ENCODE measurements at regions not wholly inside any gene's neighbourhood (a gene's known extent, or its start where the extent isn't known, plus 50 kb on each side); places are given as distances from the start of the nearest gene placed in this dataset.

DNA sequence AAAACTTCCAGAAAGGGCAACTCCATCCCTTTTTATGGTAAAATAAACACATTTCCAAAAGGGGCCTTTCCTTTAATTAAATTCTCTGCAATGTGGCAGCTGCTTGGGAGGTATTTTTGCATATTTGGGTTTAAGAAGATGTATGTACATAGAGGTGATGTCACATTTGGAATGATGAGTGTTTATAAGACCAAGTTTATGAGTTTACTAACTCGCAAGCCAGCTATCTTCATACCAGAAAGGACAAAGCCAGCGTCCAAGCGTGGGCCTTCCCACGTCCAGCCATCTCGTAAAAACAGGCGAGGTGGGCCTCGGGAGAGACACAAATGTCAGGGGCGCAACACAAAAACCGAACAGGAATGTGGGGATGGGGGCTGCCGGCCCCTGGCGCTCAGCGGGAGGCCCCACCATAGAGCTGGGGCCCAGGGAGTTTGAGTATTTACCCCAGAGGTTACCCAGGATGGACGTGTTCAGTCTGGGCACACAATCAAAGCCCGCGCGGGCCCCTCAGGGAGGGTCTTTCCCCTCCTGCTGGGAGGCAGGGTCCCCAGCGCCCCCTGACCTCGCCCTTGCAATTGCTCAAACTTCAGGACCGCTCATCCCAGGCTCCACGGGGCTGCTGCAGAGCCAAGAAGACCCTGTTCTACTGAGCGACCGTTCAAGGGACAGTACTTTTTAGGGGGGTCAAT lies 137.3 kb downstream of the TWIST2 start:
- no peak for DNase-seq

DNA sequence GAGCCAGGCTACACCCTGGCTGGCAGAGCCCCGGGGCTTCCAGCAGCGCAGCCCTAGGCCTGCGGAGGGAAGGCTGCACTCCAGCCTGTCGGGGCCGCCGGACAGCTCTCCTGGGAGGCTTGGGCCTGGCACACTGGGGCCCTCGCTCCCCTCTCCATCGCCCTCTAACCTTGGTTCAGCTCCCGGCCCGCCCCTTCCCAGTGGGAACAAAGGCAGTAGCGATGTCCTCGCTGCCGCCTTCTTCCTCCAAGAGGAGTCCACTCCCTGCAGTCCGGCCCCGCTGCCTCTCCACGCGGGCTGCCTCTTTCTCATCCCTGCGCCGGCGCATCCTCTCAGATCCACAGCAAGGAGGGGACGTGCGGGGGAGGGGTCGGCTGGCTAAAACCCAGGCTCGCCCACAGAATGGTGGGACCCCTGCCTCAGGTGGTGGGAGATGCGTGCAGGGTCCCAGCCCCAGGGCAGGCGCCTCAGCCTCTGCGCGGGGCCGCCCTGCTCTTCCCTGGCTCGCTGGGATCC lies 138.1 kb downstream of the TWIST2 start:
- DNase-seq: no peak

DNA sequence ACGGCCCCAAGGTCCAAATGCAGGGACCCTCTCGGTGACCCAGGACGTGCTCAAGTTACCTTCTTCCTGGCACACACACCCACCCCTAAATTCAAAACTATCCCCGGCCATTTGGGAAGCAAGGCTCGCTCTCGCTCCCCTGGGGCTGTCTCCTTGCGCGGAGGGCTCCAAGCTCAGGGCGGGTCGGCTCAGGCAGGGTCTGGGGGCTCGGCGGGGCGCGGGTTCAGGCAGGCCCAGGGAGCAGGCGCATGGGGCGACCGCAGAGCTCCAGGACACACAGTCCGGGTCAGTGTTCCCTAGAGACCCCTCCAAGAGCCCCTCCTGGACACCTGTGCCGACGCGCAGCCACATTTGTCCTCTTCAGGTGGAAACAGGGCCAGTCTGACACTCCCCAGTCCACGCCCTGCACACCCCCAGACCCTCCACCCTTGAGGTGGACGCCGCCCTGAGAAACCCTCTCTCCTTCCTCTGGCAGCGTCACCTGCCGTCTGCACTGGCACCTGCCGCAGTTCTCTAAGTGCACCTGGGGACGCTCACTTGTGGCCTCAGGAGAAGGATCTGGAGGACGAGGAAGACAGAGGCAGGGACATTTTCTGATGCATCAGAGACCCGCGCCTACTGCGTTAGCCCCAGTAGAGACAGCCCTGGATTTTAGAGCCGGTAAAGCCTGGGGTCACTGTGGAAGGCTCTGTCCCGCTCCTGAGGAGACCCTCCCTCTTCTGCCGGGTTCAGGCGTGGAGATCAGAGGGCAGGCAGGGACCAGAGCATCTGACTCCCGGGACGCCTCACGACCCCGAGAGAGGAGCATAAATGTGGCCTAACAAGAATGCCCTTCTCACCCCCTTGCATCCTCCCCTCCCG lies 138.8 kb downstream of the TWIST2 start:
- DNase-seq: no peak

DNA sequence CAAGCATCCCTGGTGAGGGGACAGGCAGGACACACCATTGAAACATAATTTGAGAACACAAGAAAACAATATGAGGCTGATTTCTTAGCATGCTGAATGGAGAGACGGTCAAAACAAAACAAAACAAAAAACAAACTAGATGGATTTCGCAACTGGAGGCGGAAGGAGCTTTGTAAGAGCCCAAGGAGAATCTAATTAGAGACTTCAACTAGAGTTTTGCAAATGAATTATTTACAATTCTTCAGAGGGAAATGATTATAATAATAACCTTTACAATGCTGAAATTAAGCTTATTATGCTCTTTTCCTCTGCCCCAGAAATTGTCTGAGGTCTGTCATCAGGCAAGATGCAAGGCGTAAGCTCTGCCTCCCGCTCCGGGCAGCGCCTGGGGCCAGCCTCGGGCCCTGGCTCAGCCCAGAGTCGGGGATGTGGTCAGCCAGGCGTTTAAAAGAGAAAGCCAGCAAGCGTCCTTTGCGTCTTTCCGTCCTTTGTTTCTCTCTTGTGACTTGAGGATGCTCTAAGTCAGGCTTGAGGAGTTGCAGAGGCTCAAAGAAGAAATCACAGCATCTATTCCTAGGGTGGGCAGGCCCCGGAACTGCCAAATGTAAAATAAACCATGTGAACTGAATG lies 139.6 kb downstream of the TWIST2 start:
- no peak for DNase-seq

DNA sequence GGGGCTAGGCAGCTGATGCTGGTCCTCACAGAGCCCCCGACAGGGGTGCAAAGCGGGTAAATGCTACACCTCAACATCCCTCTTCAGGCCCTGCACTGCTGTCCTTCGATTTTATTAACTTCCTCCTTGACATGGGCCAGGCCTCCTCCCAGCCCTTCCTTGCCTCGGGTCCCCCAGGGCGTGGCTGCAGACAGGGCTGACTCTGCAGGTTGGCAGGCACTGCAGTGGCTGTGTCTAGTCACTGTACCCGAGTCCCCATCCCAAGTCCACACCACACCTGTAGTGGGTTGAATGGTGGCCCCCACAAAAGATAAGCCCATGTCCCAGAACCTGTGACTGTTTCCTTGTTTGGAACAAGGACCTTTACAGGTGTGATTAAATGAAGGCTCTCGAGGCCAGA lies 140.2 kb downstream of the TWIST2 start:
- DNase-seq: no peak

DNA sequence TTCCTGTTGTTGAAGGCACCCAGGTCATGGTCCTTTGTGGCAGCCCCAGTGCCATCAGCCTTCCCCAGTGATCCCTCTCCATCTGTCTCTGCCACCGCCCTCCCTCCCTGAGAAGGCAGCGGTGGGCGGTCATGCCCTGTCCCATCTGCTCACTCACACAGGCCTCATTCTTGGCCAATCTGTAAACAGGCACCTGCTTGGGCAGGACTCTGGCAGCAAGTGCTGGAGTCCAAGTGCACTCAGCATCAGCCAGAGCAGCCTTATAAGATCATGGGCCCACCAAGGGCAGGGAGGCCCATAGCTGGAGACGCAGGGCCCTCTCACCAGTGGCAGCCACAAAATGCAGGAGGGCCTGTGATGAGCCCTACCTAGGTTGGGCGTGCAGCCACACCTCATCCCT lies 140.9 kb downstream of the TWIST2 start:
- DNase-seq: no peak

DNA sequence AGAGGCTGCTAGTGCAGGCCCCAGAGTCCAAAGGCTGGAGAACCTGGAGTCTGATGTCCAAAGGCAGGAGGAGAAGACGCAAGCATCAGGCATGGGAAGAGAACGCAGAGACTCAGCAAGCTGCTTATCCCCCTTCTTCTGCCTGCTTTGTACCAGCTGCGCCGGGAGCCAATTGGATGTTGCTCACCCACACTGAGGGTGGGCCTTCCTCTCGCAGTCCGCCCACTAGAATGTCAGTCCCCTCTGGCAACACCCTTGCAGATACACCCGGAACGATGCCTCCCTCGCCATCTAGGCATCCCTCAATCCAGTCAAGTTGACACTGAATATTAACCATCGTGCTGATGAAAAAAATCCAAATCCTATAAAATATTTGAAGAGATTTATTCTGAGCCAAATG lies 141.6 kb downstream of the TWIST2 start:
- DNase-seq: no peak

DNA sequence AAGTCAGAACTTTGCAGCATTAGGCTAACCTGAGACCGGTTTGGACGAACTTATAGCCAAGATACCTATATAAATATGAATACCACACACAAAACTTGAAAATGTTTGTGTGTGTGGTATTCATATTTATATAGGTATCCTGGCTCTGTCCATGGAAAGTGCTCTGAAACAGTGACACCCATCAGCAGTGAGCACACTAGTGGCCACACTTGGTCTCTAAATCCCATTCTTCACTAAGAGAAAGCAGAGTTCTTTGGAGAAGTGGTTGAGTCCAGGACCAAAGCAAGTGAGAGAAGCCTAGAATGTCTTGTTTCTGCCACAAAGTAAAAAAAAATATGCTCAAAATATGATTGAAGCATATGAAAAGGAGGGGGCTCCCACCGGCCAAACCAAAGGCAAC lies 146.5 kb downstream of the TWIST2 start:
- DNase-seq: no peak

DNA sequence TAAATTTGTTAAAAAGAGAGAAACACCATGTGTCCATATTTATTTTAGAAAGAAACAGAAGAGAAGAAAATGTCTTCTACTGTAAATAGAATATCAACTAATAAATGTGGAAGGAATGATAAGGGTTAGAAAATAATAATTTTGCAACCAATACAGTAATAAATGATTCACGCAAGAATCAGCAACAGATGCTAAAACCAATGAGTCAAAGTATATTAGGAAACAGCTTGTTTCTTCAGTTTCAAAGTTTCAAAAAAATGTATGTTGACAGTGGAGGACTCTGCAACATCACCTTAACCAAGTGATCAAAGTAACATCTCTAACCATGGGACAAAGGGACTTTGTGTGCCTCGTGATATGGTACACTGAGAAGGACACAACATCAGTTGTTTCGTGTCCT lies 147.0 kb downstream of the TWIST2 start:
- DNase-seq: no peak

DNA sequence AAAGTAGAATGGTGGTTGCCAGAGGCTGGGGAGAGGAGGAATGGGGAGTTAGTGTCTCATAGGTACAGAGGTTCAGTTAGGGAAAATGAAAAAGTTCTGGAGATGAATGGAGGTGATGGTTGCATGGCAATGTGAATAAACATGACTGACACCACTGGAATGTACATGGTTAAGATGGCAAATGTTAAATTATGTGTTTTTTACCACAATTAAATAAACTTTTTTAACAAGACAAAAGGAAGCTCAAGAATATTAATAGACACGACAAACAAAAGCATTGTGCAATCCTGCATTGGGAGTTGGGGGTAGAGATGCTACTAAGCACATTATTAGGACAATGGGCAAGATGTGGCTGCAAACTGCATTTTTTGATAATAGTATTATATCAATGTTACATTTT lies 147.7 kb downstream of the TWIST2 start:
- DNase-seq: no peak

DNA sequence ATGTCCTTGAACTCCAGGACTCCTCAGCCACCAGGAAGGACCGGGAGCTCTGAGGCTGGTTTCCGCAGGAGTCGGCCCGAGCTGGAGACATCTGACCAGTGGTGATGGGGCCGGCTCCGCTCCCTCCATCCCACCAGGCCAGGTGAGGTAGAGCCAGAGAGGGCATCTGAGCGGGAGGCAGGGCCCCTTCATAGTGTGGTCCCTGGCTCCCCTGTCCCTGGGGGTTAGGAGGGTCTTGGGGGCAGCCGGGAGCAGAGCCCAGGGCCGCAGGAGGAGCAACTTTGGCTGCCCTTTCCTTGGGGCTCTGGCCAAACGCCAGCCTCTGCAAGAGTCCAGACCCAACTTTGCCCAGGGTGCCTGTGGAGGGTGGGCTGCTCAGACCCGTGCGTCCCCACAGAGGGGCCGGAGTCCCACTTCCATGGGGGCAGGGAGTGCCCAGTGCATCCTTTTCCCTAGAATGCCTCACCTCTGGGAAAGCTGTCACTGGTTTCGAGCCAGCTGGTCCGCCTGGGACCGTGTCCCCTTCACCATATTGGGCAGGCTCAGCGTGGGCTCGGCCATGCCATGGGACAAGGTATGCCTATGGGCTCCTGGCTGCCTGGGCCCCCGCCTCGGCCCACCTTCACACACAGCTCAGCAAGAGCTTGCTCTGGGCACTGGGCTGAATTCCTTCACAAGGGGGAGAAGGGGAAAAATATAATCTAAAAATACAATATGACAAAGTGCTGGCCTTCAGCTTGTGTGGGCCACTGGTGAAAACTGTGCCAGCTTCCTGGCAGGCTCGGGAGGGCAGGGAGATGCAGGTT lies 148.6 kb downstream of the TWIST2 start:
- no peak for DNase-seq

DNA sequence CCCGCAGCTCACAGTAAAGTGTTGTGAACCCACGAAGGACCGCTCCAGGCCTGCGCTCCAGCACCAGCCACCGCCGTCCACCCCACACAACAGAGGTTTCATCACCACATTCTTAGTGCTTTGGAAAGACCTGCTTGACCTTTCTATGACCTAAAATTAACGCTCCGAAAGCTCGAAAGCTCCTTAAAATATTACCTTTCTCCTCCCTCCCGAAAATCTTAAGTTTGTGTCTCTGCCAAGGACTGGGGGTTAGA lies 149.2 kb downstream of the TWIST2 start:
- DNase-seq: no peak

DNA sequence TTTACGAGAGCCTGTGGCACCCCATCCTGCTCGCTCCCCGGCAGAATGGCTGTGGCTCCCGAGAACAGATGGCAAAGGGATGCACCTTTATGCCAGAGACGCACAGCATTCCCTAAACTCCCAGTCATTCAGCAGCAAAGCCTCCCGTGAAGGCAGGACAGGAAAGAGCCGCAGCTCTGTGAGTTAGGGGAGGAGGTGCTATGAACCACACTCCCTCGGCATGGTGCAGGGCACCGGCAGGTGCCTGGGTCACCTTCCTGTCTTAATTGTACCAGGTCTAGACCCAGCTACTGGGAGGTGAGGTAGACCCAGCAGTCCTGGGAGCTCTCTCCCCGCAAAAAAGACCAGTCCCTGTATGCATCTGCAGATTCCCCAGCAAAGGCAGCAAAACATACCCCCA lies 149.8 kb downstream of the TWIST2 start:
- DNase-seq: no peak

Data from inflammatory macrophage treated with lipopolysaccharide for 4 hours (primary cell).